Endothelial cell of umbilical vein (primary cell): ENCODE measurements at regions not wholly inside any gene's neighbourhood (a gene's known extent, or its start where the extent isn't known, plus 50 kb on each side); places are given as distances from the start of the nearest gene placed in this dataset.

Experiments
- BruUV-seq: library from RNA; stranded (reverse); fragments of 400-500 nt; replicated peaks from 2 replicates; lab custom pipeline; 2021; lab: Mats Ljungman, UMichigan
- CTCF ChIA-PET: fragments of 300-600, 350-600 bp; sonication (Branson Sonifier 250); formaldehyde crosslinking; loops from one replicate; lab custom pipeline; 2021; ENCODE audit warnings: antibody characterized with exemption, inconsistent platforms; lab: Charles Lee
- POLR2A ChIA-PET: fragments of 300-600, 350-600 bp; sonication (Branson Sonifier 250); formaldehyde crosslinking; loops from one replicate; lab custom pipeline; 2021; ENCODE audit warnings: antibody characterized with exemption, inconsistent platforms; lab: Charles Lee
- DNase-seq: peaks from one replicate; pipeline ENCODE4 v3.0.0-alpha.2; 2011; ENCODE audit warnings: low read depth, low spot score
- FAIRE-seq: peaks from 2 replicates; lab custom pipeline; 2011; peaks lifted over from hg19 to GRCh38; lab: Jason Lieb, UNC
- H2AFZ ChIP-seq: 2 replicates; pipeline ENCODE4 v1.6.0; 2012; ENCODE audit warnings: low read depth, low read length, control low read depth, inconsistent platforms
- H3K27ac ChIP-seq: 2 replicates; pipeline ENCODE4 v1.5.1; 2011; ENCODE audit warnings: low read depth, mild to moderate bottlenecking, control low read depth, low read length, moderate library complexity; ENCODE audit not compliant: insufficient read depth
- H3K27me3 ChIP-seq, 2 experiments: 2 replicates each; pipeline versions ENCODE4 v1.6.0 to v1.6.1; 2011; ENCODE audit warnings: low read length in 2 of 2, mixed read lengths in 1 of 2; ENCODE audit not compliant: control insufficient read depth in 2 of 2, insufficient read depth in 2 of 2
- H3K36me3 ChIP-seq, 2 experiments: 2 replicates in 1 of 2; 3 replicates in 1 of 2; pipeline ENCODE4 v1.5.1; 2011; ENCODE audit warnings: low read length in 2 of 2, mild to moderate bottlenecking in 1 of 2, moderate library complexity in 1 of 2; ENCODE audit not compliant: control insufficient read depth in 2 of 2, insufficient read depth in 2 of 2; ENCODE audit errors: extremely low read depth in 1 of 2
- H3K4me1 ChIP-seq: 3 replicates; pipeline ENCODE4 v1.5.1; 2011; ENCODE audit warnings: mild to moderate bottlenecking, low read length; ENCODE audit not compliant: control insufficient read depth, insufficient read depth; ENCODE audit errors: extremely low read depth
- H3K4me2 ChIP-seq: 2 replicates; pipeline ENCODE4 v1.6.1; 2011; ENCODE audit warnings: low read length, control low read depth, mixed read lengths; ENCODE audit not compliant: insufficient read depth
- H3K4me3 ChIP-seq, 3 experiments: fragments of 200-600 bp in 1 of 3; sonication (generic), shearing (Covaris generic) in 1 of 3; replicated peaks in 1 of 3; 2 replicates each; pipeline ENCODE4 v1.5.1; 2011 to 2016; ENCODE audit warnings: control low read depth in 3 of 3, low read length in 3 of 3, mild to moderate bottlenecking in 2 of 3, inconsistent platforms in 1 of 3, low read depth in 1 of 3, moderate library complexity in 1 of 3; ENCODE audit not compliant: insufficient read depth in 1 of 3
- H3K79me2 ChIP-seq: 2 replicates; pipeline ENCODE4 v1.6.0; 2012; ENCODE audit warnings: low read length, inconsistent platforms; ENCODE audit not compliant: control insufficient read depth, insufficient read depth
- H3K9ac ChIP-seq: replicated peaks from 2 replicates; pipeline ENCODE3; 2011; ENCODE audit warnings: low read length, control low read depth; ENCODE audit not compliant: insufficient read depth; ENCODE audit errors: extremely low read depth
- H3K9me1 ChIP-seq: replicated peaks from 3 replicates; pipeline ENCODE4 v1.6.0; 2011; ENCODE audit warnings: mild to moderate bottlenecking, low read length; ENCODE audit not compliant: control insufficient read depth, insufficient read depth; ENCODE audit errors: extremely low read depth
- H3K9me3 ChIP-seq: replicated peaks from 2 replicates; pipeline ENCODE4 v1.5.1; 2012; ENCODE audit warnings: low read length, inconsistent platforms; ENCODE audit not compliant: control insufficient read depth, insufficient read depth
- H4K20me1 ChIP-seq: replicated peaks from 2 replicates; pipeline ENCODE3; 2011; ENCODE audit warnings: mild to moderate bottlenecking, low read length; ENCODE audit not compliant: control insufficient read depth, insufficient read depth; ENCODE audit errors: extremely low read depth
- CTCF ChIP-seq, 2 donors: IDR thresholded peaks; 1 replicate in 1 of 2; 2 replicates in 1 of 2; pipeline ENCODE4 v1.5.1; 2011; ENCODE audit warnings: low read length in 2 of 2, mild to moderate bottlenecking in 2 of 2, moderate library complexity in 2 of 2, control low read depth in 1 of 2, inconsistent platforms in 1 of 2, low read depth in 1 of 2; ENCODE audit not compliant: insufficient read depth in 1 of 2; ENCODE audit errors: extremely low read depth in 1 of 2
- EZH2 ChIP-seq: IDR thresholded peaks from 2 replicates; pipeline ENCODE4 v1.6.1; 2012; ENCODE audit warnings: borderline replicate concordance, low read depth, mild to moderate bottlenecking, moderate library complexity, low read length, inconsistent platforms; ENCODE audit not compliant: severe bottlenecking
- FOS ChIP-seq: IDR thresholded peaks from 2 replicates; pipeline ENCODE4 v1.6.1; 2011; ENCODE audit warnings: mild to moderate bottlenecking, low read length, moderate library complexity, borderline replicate concordance; ENCODE audit not compliant: insufficient read depth
- GATA2 ChIP-seq: IDR thresholded peaks from 2 replicates; pipeline ENCODE4 v1.7.0; 2011; ENCODE audit warnings: low read depth, mild to moderate bottlenecking, moderate library complexity, mixed read lengths, low read length; ENCODE audit not compliant: insufficient read length, insufficient read depth
- JUN ChIP-seq: IDR thresholded peaks from 2 replicates; pipeline ENCODE4 v1.6.1; 2011; ENCODE audit warnings: borderline replicate concordance, low read depth; ENCODE audit not compliant: insufficient read length, insufficient read depth
- MAX ChIP-seq: IDR thresholded peaks from 2 replicates; pipeline ENCODE4 v1.6.1; 2011; ENCODE audit not compliant: insufficient read depth, insufficient read length
- MYC ChIP-seq: IDR thresholded peaks from one replicate; pipeline ENCODE4 v1.6.1; 2011; ENCODE audit warnings: mild to moderate bottlenecking, low read depth, low read length
- POLR2A ChIP-seq: IDR thresholded peaks from 2 replicates; pipeline ENCODE4 v1.6.1; 2012; ENCODE audit warnings: low read depth, mild to moderate bottlenecking, control low read depth, low read length
- POLR2AphosphoS5 ChIP-seq: IDR thresholded peaks from 2 replicates; pipeline ENCODE4 v1.6.1; 2012; ENCODE audit warnings: low read depth, mild to moderate bottlenecking, control low read depth, low read length, moderate library complexity; ENCODE audit not compliant: insufficient read depth
- dilution Hi-C: fragments of 300-500 bp; cut with MboI; formaldehyde crosslinking; loops from one replicate; pipeline ENCODE4 v1.15.0; 2019; ENCODE audit warnings: low sequenced_read_pairs; ENCODE audit not compliant: extremely low pct_ligation_motif_present
- intact Hi-C: fragments of 100-400 bp; cut with micrococcal nuclease; formaldehyde crosslinking; loops from one replicate; pipeline ENCODE4 v1.10.0; 2022

GRCh38 chr6:40179496-40179895 is 245.2 kb upstream of the MOCS1 start:
- H3K79me2 ChIP-seq: no peaks in the 10 kb centered on the region
- no peak for TF ChIP-seq EZH2
- TF ChIP-seq MYC: no peak
- no peak for TF ChIP-seq JUN
- no peak for TF ChIP-seq POLR2A
- no peak for TF ChIP-seq GATA2
- TF ChIP-seq CTCF (IDR thresholded peaks at IDR 0.05; ENCODE audit: extremely low read depth in 1 of 2, insufficient read depth in 1 of 2, low read depth in 1 of 2, low read length in 2 of 2): no peak
- no peak for TF ChIP-seq FOS
- no peak for TF ChIP-seq POLR2AphosphoS5
- TF ChIP-seq MAX: no peak
- no peak overlapping the region for H3K4me2 ChIP-seq
- no peaks in the 10 kb centered on the region for H3K27me3 ChIP-seq
- no peak overlapping the region for H3K4me3 ChIP-seq
- POLR2A ChIA-PET: no interaction called here
- H3K9ac ChIP-seq: no peak overlapping the region
- H4K20me1 ChIP-seq: no peaks in the 10 kb centered on the region
- H2AFZ ChIP-seq: no peak overlapping the region
- intact Hi-C loops (no loop called here), dilution Hi-C loops (no loop called here)
- CTCF ChIA-PET: no interaction called here
- H3K4me1 ChIP-seq: no peaks in the 10 kb centered on the region
- no TSS peak for BruUV-seq
- DNase-seq (no peak), FAIRE-seq (no peak)
- H3K36me3 ChIP-seq: no peaks in the 10 kb centered on the region
- peaks cover 5% of the 10 kb centered on the region for H3K9me3 ChIP-seq
- H3K9me1 ChIP-seq: no peaks in the 10 kb centered on the region
- H3K27ac ChIP-seq: no peak overlapping the region
